Ovary (tissue), 3 donors: ENCODE measurements at regions not wholly inside any gene's neighbourhood (a gene's known extent, or its start where the extent isn't known, plus 50 kb on each side); places are given as distances from the start of the nearest gene placed in this dataset.

Experiments
- POLR2A ChIP-seq: fragments of 450-650 bp; IDR thresholded peaks from one replicate; pipeline ENCODE4 v1.6.1; 2017; ENCODE audit warnings: antibody characterized with exemption, mild to moderate bottlenecking, moderate library complexity
- TF ChIP-seq, protein P1 (sequence below), 3 donors: fragments of 450-650 bp in 2 of 3; fragments of 200-600 bp in 1 of 3; IDR thresholded peaks; one replicate each; pipeline versions ENCODE4 v1.5.1 to v1.8.0; 2016 to 2022; ENCODE audit warnings: antibody characterized with exemption in 3 of 3, mild to moderate bottlenecking in 1 of 3
- donor health status: DM: no; HTN: no; CAD: no.

DNA sequence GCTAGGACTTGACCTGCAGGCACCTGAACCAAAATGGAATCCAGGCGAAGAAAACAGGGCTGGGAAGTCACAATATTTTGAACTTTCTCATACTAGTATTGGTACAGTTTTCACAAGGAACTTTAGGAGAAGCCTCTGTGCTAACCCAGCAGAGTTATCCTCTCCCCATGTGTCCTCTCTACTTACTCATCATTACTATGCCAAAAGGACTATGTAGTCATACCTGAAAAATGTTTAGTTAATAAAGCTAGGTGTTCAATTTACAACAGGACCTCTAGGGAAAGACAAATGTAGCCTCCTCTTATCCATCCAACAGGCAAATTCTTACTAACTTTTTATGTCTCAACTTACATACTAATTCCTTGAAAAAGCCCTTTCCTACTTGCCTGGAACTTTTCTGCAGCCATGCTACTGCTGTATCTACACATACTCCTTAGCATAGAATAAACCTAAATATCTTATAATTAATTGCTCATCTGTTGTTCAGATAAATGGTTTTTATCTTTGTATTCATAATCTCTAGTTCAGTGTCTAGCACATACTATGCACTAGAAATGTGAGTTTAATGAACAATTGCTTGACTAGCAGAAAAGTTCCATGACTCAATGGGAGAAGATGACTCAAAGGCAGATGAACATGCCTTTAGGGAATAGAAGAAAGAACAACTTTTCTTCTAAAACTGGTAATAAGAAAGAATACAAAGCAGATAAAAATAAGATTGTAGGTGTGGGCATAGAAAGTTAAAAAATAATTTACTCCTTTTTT is 215.5 kb upstream of the VEGFC start:
- no peak for TF ChIP-seq POLR2A
- TF ChIP-seq, protein P1, sequence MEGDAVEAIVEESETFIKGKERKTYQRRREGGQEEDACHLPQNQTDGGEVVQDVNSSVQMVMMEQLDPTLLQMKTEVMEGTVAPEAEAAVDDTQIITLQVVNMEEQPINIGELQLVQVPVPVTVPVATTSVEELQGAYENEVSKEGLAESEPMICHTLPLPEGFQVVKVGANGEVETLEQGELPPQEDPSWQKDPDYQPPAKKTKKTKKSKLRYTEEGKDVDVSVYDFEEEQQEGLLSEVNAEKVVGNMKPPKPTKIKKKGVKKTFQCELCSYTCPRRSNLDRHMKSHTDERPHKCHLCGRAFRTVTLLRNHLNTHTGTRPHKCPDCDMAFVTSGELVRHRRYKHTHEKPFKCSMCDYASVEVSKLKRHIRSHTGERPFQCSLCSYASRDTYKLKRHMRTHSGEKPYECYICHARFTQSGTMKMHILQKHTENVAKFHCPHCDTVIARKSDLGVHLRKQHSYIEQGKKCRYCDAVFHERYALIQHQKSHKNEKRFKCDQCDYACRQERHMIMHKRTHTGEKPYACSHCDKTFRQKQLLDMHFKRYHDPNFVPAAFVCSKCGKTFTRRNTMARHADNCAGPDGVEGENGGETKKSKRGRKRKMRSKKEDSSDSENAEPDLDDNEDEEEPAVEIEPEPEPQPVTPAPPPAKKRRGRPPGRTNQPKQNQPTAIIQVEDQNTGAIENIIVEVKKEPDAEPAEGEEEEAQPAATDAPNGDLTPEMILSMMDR (IDR thresholded peaks at IDR 0.05), result no peak
